HG03135 (cell line): ENCODE measurements at regions not wholly inside any gene's neighbourhood (a gene's known extent, or its start where the extent isn't known, plus 50 kb on each side); places are given as distances from the start of the nearest gene placed in this dataset.
A peak's percentile ranks its signal among the peaks of the same experiment; 100 is the strongest.

ENCODE experiments used
- ATAC-seq: cut with Tn5 transposase; IDR thresholded peaks from one replicate; pipeline ENCODE4 v1.9.1; 2021; ENCODE audit warnings: mild to moderate bottlenecking, moderate library complexity; ENCODE audit not compliant: unreplicated experiment

DNA sequence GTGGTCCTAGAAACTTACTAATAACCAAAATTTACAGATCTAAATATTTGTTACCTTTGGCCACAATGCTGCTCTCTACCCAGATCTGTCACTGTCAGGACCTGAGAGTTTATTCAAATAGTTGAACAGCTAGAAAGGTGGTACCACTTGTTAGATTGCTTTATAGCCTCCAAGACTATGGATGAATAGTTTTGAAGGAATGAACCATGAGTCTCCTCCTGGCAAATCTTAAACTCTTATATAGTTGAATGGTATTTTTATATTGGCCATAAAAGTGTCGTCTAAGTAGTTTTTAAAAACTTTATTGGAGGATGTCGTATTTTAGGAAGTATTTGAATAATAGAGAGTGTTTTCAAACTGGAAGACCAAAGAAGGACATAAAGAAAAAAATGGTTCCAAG lies 178.7 kb downstream of the AHR start:
- no peak for ATAC-seq

DNA sequence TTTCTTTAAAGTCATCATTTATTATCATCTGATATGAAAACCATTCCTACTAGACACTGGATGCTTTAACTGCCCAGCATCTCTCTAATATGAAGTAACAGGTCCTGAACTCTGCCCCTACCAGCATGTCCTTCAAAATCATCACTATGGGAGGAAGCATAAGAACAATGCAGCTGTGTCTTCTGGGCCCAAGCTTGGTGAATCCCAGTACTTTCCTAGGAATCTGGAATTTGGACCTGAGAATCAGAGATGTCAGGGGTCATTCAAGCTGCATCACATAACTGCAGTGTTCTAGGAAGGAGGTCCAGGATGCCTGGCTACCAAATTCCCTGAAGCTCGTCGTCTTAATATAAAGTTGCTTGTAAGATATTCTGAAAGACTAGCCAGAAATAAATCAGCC lies 182.7 kb downstream of the AHR start:
- ATAC-seq: no peak

DNA sequence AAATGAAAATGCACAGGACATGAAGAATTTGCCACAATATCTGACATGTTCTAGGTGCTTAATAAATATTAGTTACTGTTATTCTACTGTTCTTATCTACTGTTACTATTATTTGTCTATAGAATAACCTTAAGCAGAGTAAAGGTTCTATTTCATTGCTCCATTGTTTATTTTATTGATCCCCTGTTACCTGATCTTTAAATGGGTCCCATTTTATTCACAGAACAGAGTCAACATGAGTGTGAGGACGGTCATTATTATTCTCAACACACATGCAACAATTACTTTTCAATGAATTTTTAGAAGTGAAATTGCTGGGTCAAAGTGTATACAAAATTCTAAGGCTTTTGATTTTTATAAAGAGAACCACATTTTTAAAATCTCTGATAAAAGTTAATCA lies 186.9 kb downstream of the AHR start:
- ATAC-seq: no peak

DNA sequence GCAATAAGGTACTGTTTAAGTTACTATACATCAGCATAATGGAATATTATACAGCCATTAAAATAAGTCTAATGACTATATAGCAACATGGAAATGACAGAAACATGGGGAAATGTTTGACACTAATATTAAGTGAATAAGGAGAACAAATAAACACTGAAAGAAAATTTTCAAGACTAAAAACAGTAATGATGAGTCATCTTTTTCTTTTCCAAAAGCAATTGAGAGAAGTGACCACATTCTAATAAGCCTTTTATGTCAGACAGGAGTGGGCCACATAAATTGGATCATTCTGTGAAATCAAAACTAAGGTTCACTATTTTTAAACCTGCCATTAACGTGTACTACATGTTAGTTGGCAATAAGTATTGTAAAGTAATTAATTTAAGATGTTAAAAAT lies 187.5 kb downstream of the AHR start:
- ATAC-seq: no peak

DNA sequence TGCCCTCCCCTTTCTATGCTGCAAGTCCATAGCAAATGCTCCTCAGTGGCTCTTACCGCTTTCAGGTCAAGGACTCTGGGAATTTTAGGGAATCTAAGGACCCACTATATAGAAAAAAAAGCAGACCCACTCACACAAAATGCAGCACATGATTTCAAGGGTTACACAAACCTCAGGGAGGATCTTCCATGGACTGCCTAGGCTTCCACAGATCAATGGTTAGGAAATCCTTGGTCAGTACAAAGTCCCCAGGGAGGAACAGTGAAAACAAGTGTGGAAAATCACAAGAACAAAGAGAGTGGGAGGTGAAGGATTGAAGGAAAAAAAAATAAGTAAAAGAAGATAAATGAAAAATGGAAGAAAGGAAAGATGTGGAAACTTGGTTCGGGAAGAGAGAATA lies 188.4 kb downstream of the AHR start:
- ATAC-seq: no peak

DNA sequence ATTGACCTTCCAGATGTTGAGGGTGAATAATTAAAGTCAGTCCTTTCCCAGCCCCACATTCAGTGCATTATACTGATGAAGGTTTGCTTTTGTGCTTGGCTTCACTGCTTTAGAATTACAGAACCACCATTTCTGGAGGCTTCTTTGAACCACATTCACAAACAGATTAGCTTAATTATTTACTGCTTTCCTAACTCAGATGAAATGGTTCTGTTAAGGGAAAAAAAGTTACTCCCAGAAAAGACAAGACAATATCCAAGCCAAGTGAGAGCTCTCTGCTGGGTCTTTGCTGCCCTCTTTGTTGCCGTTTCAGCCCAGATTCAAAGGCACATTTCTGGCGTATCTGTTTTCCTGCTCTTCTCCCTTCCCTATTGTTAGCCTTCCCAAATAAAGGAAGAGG lies 188.9 kb downstream of the AHR start:
- ATAC-seq: no peak

DNA sequence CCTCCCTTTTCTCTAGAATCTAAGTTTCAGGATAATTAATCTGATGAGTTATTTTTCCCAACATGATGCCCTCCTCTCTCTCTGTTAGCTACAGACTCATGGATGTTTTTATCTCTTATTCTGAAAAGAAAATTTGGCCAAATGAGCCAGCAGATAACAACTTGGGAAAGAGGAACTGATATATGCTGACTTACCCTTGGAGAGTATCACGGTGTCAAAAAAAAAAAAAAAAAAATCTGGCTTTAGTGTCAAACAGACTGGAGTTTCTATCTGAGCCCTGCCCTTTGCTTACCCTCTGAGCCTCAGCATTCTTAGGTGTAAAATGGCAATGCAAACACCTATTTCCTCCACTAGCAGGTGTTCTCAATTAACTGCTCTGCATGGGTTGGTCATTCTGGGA lies 190.4 kb downstream of the AHR start:
- ATAC-seq: no peak

DNA sequence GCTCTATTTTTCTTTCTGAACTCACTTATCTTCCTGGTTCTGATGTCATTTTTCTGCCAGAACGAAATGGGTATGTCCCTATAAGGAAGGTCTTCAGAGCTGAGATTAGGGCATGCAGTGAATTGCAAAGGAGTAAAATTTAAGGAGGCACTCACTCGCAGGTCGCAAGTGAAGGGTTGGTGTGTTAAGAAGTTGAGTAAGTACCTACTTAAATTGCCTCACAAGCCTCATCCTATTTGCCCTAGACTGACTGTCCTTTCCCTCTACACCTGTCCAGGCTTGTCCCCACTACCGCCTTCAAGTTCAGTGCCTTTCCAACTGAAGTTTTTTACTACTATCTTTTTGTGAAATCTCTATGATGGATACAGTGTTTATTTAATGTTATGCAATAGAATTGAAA lies 191.5 kb downstream of the AHR start:
- ATAC-seq: no peak

DNA sequence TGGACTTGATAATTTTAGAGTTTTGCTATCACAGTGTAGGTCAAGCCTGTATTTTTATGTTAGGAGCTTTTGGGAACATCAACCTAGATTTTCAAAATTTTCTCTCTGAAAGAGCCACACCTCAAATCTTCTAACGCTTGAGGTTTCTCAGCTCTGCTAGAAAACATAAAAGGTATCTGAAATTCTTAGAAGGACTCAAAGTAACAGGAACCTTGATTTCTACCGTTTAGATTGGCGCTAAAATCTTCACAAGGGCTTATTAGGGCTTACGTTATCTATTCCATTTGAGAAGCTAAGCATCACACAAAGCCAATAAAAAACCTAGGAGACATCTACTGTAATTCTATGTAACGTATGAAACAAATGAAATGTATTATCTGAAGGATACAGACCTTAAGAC lies 192.4 kb downstream of the AHR start:
- ATAC-seq: no peak

DNA sequence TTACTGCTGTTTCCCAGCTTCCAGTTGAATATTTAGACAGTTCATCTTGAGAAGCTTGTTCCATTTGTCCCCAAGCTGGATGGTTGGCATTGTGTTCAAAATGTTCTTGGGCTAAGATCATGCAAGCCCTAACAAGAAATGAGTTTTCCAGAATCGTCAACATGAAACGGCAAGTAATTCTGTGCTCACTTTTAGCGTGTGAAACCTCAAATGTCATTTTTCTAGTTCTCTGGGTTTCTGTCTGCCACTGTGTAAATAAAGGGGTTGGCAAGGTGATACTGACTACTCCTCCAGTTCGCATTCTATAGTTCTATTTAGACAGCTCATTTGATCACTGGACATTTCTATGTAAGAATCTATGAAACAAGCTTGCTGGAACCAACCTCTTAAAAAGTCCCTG lies 194.0 kb downstream of the AHR start:
- ATAC-seq: no peak

DNA sequence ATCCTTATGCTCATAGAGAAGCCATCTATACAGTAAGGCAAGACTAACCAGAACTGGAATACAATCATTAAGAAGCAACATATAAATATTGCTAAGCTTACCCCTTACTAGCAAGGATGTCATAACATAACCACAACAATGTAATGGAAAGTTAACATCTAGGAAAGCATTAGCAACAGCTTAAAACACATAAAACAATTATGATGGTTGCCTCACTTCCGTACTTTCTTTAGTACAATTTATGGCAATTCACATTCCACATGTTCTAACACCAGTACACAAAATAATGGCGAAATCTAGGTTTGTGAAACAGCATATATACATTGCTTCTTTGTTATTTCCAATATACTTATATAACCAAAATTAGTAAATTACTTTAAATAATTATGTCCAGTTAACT lies 195.0 kb downstream of the AHR start:
- ATAC-seq: no peak

DNA sequence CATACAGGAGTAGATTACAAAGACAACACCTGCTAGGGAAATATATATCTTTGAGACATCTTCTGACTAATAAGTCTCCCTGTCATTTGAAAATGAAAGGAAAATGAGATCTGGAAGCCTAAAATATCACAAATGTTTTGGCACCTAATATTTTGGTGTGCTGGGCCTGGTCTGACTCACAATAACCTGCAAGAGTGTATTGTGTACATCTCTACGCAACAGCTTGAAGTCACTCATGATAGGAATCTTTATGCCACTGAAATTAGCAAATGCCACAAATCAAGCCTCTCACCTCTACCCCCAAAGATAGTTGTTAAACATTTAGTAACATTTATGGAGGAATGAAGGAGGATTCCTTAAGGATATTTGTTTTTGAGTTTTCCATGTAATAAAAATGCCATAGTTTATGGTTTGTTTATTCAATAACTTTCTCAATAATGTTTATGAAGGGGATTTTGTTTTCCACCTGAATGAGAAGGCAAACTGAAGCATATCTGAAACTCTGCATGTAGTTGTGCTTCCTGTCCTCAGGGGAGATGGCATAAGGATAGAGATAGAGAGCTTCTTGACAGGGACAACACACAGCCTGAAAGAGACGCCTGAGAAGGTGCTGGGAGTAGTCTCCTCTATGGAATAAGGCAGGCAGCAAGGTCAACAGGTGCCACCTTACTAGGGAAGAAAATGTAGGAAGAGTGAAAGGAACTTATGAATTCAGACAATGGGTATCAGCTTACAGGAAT lies 197.4 kb downstream of the AHR start:
- no peak for ATAC-seq

DNA sequence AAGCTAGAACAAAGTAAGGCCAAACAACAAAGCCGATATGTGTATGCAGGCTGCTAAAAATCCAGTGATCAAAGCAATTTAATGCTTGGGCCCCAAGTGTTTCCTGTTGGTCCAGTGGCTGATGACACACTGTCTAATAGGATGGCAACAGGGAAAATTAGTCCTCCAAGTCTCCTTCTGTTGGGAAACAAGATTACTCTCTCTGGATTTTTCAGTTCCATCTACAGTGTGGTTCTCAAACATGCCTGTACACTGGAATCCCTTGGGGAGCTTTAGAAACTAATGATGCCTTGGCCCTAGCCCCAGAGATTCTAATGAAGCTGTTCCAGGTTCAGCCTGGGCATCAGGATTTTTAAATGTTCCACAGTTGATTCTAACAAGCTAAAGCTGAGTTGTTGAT lies 198.7 kb downstream of the AHR start:
- ATAC-seq: no peak

DNA sequence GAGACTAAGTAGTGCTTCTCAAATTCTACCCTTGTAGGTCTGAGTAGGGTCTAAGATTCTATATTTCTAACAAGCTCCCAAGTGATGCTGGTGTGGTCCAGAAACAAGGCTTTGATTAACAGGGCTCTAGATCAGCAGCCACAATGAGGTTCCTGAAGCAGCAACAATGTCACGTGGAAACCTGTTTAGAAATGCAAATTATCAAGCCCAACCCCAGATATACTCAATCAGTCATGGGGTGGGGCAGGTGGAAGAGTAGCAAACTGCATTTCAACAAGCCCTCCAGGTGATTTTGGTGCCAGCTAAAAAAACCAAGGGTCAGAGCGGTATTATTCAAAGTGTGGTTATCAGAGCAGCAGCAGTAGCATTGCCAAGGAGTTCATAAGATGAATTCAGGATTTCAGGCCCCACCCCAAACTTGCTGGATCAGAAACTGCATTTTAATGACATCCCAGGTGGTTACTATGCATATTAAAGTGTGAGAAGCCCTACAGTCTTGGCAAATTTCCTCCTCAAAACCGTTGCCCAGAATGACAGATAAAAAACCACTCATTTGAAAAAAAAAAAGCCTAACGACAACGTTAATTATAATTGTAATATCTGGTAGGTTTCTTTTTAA lies 199.2 kb downstream of the AHR start:
- no peak for ATAC-seq

DNA sequence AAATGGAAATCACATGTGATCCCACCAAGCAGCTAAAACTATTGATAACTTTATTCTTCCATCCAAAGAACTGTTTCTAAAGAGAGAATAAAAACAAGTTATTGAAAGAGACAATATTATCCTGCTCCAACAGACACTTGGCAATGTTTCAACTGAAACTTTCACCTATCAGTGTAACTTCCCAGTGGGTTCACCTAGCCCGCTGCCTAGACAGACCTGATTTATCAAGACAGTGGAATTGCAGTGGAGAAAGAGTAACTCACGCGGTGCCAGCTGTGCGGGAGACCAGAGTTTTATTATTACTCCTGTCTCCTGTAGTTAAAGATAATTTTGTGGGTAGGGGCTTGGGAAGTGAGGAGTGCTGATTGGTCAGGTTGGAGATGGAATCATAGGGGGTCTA lies 199.8 kb downstream of the AHR start:
- no peak for ATAC-seq

DNA sequence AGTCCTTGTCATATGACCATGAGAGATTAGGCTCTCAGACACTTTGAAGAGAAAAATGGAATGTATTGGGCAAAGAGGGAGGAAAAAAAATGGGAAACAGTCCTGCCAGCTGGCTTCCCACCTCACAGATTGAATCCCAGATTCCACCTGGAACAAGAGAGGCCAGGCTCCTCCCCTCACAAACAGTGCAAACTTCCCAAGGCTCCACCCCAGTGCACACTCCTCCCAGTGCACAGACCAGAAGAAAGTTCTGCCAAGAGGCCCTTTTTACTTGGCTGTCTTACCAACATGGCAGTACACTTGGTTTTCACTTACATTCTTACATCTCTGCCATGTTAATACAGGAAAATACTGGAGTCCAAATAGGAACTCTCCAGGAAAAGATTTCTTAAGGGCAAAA lies 202.3 kb downstream of the AHR start:
- no peak for ATAC-seq

DNA sequence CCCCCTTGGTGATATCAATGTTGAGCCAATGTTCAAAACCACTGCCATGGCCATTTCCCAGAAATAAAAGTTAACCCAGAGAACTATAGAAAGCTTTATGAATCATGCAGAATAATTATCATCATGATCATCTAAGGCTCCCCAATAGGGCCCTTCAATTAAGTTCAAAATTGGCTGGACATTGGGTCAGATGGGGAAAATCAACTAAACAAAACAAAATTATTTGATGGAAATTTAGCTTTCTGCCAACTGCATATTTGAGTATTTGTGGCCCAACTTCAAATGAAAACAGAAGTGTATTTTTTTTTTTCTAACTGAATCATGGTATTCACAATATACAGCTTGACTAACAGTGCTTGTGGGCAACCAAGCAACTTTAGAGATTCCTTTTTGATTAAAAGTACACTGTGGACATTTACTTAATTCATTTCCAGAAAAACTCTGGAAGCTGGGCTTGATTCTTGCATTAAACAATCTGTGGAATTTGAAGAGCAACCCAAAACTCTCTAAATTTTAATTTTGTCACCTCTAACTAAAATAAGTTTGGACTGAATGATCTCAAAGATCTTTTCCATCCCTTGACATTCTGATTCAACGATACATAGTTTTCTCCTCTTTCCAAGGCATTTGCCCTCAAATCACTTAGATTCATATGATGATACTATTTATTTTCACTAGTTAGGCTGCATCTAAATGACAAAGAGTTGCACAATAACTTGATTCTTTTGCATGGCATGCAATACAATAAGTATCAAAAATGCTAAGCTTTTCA lies 203.2 kb downstream of the AHR start:
- no peak for ATAC-seq

DNA sequence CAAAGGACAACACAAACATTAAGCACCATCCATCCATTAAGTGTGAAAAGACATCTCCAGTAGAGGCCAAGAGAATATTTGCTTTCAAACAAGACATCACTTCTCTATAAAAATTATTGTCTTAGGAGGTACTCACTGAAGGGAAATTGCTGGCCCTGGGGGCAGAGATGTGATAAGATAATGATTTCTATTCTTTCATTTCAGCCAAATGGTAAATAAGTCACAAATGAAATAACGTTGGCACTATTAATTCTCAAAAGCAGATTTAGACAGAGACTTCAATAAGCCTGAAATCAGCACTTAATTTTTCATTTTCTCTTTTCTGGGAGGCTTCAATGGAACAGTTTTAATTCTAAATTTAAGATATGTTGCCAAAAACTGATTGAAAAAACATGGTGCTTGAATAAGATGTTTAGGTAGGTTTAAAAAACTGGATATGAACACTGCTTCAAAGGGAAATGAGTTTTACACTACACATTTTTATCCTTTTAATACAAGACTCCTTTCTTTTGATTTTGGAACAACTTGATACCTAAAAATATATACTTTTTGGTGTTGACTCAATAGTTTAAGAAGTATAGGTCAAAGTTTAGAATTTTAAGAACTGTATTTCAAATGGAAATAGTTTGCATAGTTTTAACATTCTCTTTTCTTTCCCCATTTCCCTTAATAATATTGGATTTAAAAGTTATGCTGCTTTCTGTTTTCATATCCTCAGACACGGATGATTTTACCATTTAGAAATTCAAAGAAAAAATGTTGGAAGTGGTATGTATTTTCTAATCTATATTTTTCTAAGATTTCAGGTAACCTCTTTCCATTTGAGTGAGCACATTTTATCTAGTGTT lies 204.0 kb downstream of the AHR start:
- no peak for ATAC-seq

DNA sequence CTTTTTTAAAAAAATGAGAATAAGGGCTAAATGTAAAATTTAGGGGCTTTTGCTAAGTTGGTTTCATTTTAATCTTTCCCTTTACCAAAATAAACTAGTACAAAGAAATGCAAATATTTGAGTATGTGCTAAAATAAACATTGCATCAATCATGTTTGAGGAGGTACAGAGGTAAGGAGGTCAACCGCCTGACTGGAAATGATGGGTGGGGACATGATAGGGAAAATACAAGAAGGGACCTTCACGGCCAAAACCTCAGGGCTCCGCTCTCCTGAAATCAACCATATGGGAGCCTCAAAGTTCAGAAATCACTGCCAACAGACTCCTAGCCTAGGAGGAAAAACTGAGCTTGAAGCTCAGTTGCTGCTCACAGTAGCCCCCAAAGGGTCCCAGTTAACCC lies 207.6 kb downstream of the AHR start:
- ATAC-seq: peak; percentile 66

DNA sequence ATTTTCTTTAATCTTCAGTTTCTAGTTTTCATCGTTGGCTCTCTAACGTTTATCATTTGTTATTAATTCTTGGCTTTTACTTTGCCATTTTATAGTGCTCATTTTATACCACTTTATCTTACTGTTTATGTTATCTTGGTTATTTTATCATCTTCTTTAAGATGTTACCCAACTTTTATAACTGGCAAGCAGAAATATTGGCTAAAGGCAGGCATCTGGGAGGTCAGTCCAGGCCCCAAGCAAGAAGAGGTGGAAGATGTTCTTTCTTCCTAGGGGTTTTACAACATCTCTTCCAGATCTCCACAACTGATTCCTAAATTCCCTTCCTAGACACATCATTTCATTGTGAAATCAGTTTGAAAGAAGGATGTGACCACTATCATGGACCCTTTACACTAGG lies 208.1 kb downstream of the AHR start:
- ATAC-seq: no peak

DNA sequence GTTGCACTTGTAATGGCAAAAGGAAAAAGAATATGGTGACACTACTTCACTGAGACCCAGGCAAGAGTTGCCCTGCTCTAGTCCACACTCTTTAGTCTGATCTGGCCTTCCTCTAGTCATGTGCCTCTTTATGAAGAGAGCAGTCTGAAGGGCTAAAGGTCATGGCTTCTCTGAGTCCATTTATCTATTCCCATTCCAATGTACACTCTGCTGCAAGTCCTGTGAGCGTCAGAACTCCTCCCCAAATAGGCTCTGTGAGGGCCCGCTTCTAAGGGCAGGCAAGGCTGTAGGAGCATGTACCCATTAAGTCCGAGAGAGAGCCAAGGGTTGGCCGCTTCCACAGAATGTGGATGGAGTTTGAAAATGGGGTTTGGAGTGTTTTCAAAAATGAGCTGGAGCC lies 209.3 kb downstream of the AHR start:
- ATAC-seq: no peak
